Brain microvascular endothelial cell (primary cell): ENCODE measurements at regions not wholly inside any gene's neighbourhood (a gene's known extent, or its start where the extent isn't known, plus 50 kb on each side); places are given as distances from the start of the nearest gene placed in this dataset.

Source experiments
- DNase-seq: peaks from one replicate; pipeline ENCODE4 v3.0.0-alpha.2; 2020
- H3K27ac ChIP-seq: fragments of 250-450 bp; sonication (Bioruptor Pico); 2 replicates; pipeline ENCODE4 v1.5.1; 2020; ENCODE audit warnings: mild to moderate bottlenecking, moderate library complexity
- H3K27me3 ChIP-seq: fragments of 250-450 bp; sonication (Bioruptor Pico); replicated peaks from 2 replicates; pipeline ENCODE4 v1.5.1; 2020; ENCODE audit warnings: mild to moderate bottlenecking
- H3K36me3 ChIP-seq: fragments of 250-450 bp; sonication (Bioruptor Pico); replicated peaks from 2 replicates; pipeline ENCODE4 v1.5.1; 2020; ENCODE audit warnings: mild to moderate bottlenecking
- H3K4me3 ChIP-seq: 2 replicates; pipeline ENCODE4 v1.5.1; 2011; ENCODE audit warnings: low read depth, mild to moderate bottlenecking, control low read depth, low read length, moderate library complexity
- CTCF ChIP-seq: IDR thresholded peaks from 2 replicates; pipeline ENCODE4 v1.5.1; 2011; ENCODE audit warnings: low read depth, mild to moderate bottlenecking, moderate library complexity, low read length, control low read depth, inconsistent platforms; ENCODE audit errors: missing control alignments
- in situ Hi-C: cut with HindIII; loops from 2 replicates; pipeline ENCODE4 v1.10.0; 2017; ENCODE audit warnings: low sequenced_read_pairs, low pct_ligation_motif_present

- no peak for TF ChIP-seq CTCF
- in situ Hi-C loops, result no loop called here
Measured at GRCh38 chr10:109089779-109090178, 833.5 kb downstream of the XPNPEP1 start.

GRCh38 chr10:109071539-109071938 is 851.8 kb downstream of the XPNPEP1 start:
- Histone ChIP-seq H3K27me3 (no peaks in the 10 kb centered on the region), H3K36me3 (no peaks in the 10 kb centered on the region), H3K4me3 (no peak overlapping the region), H3K27ac (no peak overlapping the region)
- no peak for DNase-seq
- in situ Hi-C loops, result no loop called here
- no peak for TF ChIP-seq CTCF

More at GRCh38 chr10:109089779-109090178, 833.5 kb downstream of the XPNPEP1 start:
- H3K36me3 ChIP-seq, result no peaks in the 10 kb centered on the region
- H3K27ac ChIP-seq, result no peak overlapping the region
- H3K27me3 ChIP-seq, result no peaks in the 10 kb centered on the region
- no peak overlapping the region for H3K4me3 ChIP-seq
- no peak for DNase-seq

GRCh38 chr10:109070492-109070891 is 852.8 kb downstream of the XPNPEP1 start:
- TF ChIP-seq CTCF, result no peak
- H3K27me3 ChIP-seq, result no peaks in the 10 kb centered on the region
- in situ Hi-C loops, result no loop called here
- H3K27ac ChIP-seq, result no peak overlapping the region
- DNase-seq, result no peak
- H3K36me3 ChIP-seq, result no peaks in the 10 kb centered on the region
- no peak overlapping the region for H3K4me3 ChIP-seq

GRCh38 chr10:109067031-109067430 is 856.3 kb downstream of the XPNPEP1 start:
- in situ Hi-C loops, result no loop called here
- H3K27me3 ChIP-seq, result no peaks in the 10 kb centered on the region
- DNase-seq, result no peak
- no peak overlapping the region for H3K27ac ChIP-seq
- TF ChIP-seq CTCF, result no peak
- H3K4me3 ChIP-seq, result no peak overlapping the region
- H3K36me3 ChIP-seq, result no peaks in the 10 kb centered on the region

GRCh38 chr10:109065821-109066220 is 857.5 kb downstream of the XPNPEP1 start:
- Histone ChIP-seq H3K27ac (no peak overlapping the region), H3K36me3 (no peaks in the 10 kb centered on the region), H3K27me3 (no peaks in the 10 kb centered on the region), H3K4me3 (no peak overlapping the region)
- in situ Hi-C loops, result no loop called here
- no peak for DNase-seq
- TF ChIP-seq CTCF, result no peak

GRCh38 chr10:109062371-109062770 is 860.9 kb downstream of the XPNPEP1 start:
- Histone ChIP-seq H3K27ac (no peak overlapping the region), H3K36me3 (no peaks in the 10 kb centered on the region), H3K4me3 (no peak overlapping the region), H3K27me3 (no peaks in the 10 kb centered on the region)
- in situ Hi-C loops, result no loop called here
- TF ChIP-seq CTCF, result no peak
- no peak for DNase-seq
